ENCODE measurements at regions not wholly inside any gene's neighbourhood (a gene's known extent, or its start where the extent isn't known, plus 50 kb on each side); places are given as distances from the start of the nearest gene placed in this dataset.

- TF ChIP-seq CTCF (IDR thresholded peaks at IDR 0.05; ENCODE audit: low read depth, low read length): no peak
- no peak for TF ChIP-seq EZH2phosphoT487 (IDR thresholded peaks at IDR 0.05; ENCODE audit: low read depth)
These were observed 200.8 kb upstream of the PDE10A start for GRCh38 chr6:165863801-165864200.

Measured in OCI-LY3 (cell line).